GM12878 (cell line): ENCODE measurements at regions not wholly inside any gene's neighbourhood (a gene's known extent, or its start where the extent isn't known, plus 50 kb on each side); places are given as distances from the start of the nearest gene placed in this dataset.

Experiments used
- ASH2L ChIP-seq: fragments of 300-600, 200-600 bp; sonication (generic); IDR thresholded peaks from 2 replicates; pipeline ENCODE4 v1.6.1; 2017; ENCODE audit warnings: low read depth, mild to moderate bottlenecking, borderline replicate concordance
- CTCF ChIP-seq, 3 experiments: IDR thresholded peaks in 2 of 3; conservative IDR thresholded peaks in 1 of 3; 2 replicates each; pipeline ENCODE4 v1.5.1; 2011; ENCODE audit warnings: low read depth in 3 of 3, low read length in 3 of 3, mild to moderate bottlenecking in 3 of 3, control low read depth in 2 of 3, moderate library complexity in 2 of 3, inconsistent platforms in 1 of 3, mixed read lengths in 1 of 3; ENCODE audit not compliant: control insufficient read depth in 2 of 3, insufficient read depth in 1 of 3; ENCODE audit errors: extremely low read depth in 1 of 3
- CUX1 ChIP-seq: IDR thresholded peaks from 2 replicates; pipeline ENCODE4 v1.6.1; 2012; ENCODE audit warnings: improper control_type of control experiment, low read depth, low read length; ENCODE audit not compliant: insufficient replicate concordance
- REST ChIP-seq: IDR thresholded peaks from 2 replicates; pipeline ENCODE4 v1.6.1; 2012; ENCODE audit warnings: mild to moderate bottlenecking, low read depth, low read length
- TAF1 ChIP-seq: IDR thresholded peaks from 2 replicates; pipeline ENCODE4 v1.6.1; 2011; ENCODE audit warnings: mild to moderate bottlenecking, low read depth, low read length, borderline replicate concordance

GRCh38 chrX:76915836-76916235 is 488.3 kb downstream of the MAGEE1 start:
- TF ChIP-seq CUX1, result no peak
- no peak for TF ChIP-seq ASH2L
- no peak for TF ChIP-seq CTCF (IDR thresholded peaks at IDR 0.05 in 2 of 3, conservative IDR thresholded peaks at IDR 0.05 in 1 of 3; ENCODE audit: control insufficient read depth in 2 of 3, extremely low read depth in 1 of 3, insufficient read depth in 1 of 3, low read depth in 3 of 3, low read length in 3 of 3)
- TF ChIP-seq TAF1, result no peak
- TF ChIP-seq REST, result no peak
